ENCODE measurements at regions not wholly inside any gene's neighbourhood (a gene's known extent, or its start where the extent isn't known, plus 50 kb on each side); places are given as distances from the start of the nearest gene placed in this dataset.

- no peak for DNase-seq
- H3K27ac ChIP-seq, result no peak overlapping the region
- H3K9me3 ChIP-seq (ENCODE audit: severe bottlenecking), result no peaks in the 10 kb centered on the region
- no peak overlapping the region for H3K4me3 ChIP-seq (ENCODE audit: low read depth, low read length)
- no peaks in the 10 kb centered on the region for H3K27me3 ChIP-seq (ENCODE audit: insufficient read depth, low read depth, severe bottlenecking)
- no peak for TF ChIP-seq CTCF (IDR thresholded peaks at IDR 0.05; ENCODE audit: low read depth, low read length)
- no peaks in the 10 kb centered on the region for H3K36me3 ChIP-seq
These were observed 372.6 kb upstream of the RIOK2 start for GRCh38 chr5:97555644-97555981.

GRCh38 chr5:97559827-97560598 is 377.0 kb upstream of the RIOK2 start:
- H3K36me3 ChIP-seq, result no peaks in the 10 kb centered on the region
- no peak for DNase-seq
- H3K27ac ChIP-seq, result no peak overlapping the region
- H3K4me3 ChIP-seq (ENCODE audit: low read depth, low read length), result no peak overlapping the region
- no peaks in the 10 kb centered on the region for H3K9me3 ChIP-seq (ENCODE audit: severe bottlenecking)
- H3K27me3 ChIP-seq (ENCODE audit: insufficient read depth, low read depth, severe bottlenecking), result no peaks in the 10 kb centered on the region
- TF ChIP-seq CTCF (IDR thresholded peaks at IDR 0.05; ENCODE audit: low read depth, low read length), result no peak

- Histone ChIP-seq H3K4me3 (ENCODE audit: low read depth, low read length) (no peak overlapping the region), H3K27me3 (ENCODE audit: insufficient read depth, low read depth, severe bottlenecking) (no peaks in the 10 kb centered on the region), H3K27ac (no peak overlapping the region), H3K9me3 (ENCODE audit: severe bottlenecking) (no peaks in the 10 kb centered on the region), H3K36me3 (no peaks in the 10 kb centered on the region)
- TF ChIP-seq CTCF (IDR thresholded peaks at IDR 0.05; ENCODE audit: low read depth, low read length), result no peak
- no peak for DNase-seq
These were observed 377.5 kb upstream of the RIOK2 start for GRCh38 chr5:97560599-97560993.

GRCh38 chr5:97563050-97563657 is 380.1 kb upstream of the RIOK2 start:
- H3K4me3 ChIP-seq (ENCODE audit: low read depth, low read length), result no peak overlapping the region
- DNase-seq, result no peak
- H3K27me3 ChIP-seq (ENCODE audit: insufficient read depth, low read depth, severe bottlenecking), result no peaks in the 10 kb centered on the region
- no peaks in the 10 kb centered on the region for H3K36me3 ChIP-seq
- no peak for TF ChIP-seq CTCF (IDR thresholded peaks at IDR 0.05; ENCODE audit: low read depth, low read length)
- H3K9me3 ChIP-seq (ENCODE audit: severe bottlenecking), result no peaks in the 10 kb centered on the region
- no peak overlapping the region for H3K27ac ChIP-seq

- TF ChIP-seq CTCF (IDR thresholded peaks at IDR 0.05; ENCODE audit: low read depth, low read length), result no peak
- H3K9me3 ChIP-seq (ENCODE audit: severe bottlenecking), result peaks cover 5% of the 10 kb centered on the region
- H3K27me3 ChIP-seq (ENCODE audit: insufficient read depth, low read depth, severe bottlenecking), result no peaks in the 10 kb centered on the region
- no peak overlapping the region for H3K27ac ChIP-seq
- H3K36me3 ChIP-seq, result no peaks in the 10 kb centered on the region
- DNase-seq, result no peak
- no peak overlapping the region for H3K4me3 ChIP-seq (ENCODE audit: low read depth, low read length)
These were observed 385.3 kb upstream of the RIOK2 start for GRCh38 chr5:97568382-97568781.
